ENCODE measurements at regions not wholly inside any gene's neighbourhood (a gene's known extent, or its start where the extent isn't known, plus 50 kb on each side); places are given as distances from the start of the nearest gene placed in this dataset.
A peak's percentile ranks its signal among the peaks of the same experiment; 100 is the strongest.

GRCh38 chr5:135157421-135158313, 123.6 kb upstream of the PITX1 start:
- Histone ChIP-seq H4K20me1 (ENCODE audit: control insufficient read depth, extremely low read depth, insufficient read depth, low read length) (no peaks in the 10 kb centered on the region), H3K27ac (ENCODE audit: control insufficient read depth, insufficient read depth, low read length) (no peak overlapping the region), H3K4me1 (ENCODE audit: control insufficient read depth, extremely low read depth, insufficient read depth, low read length) (peaks cover 16% of the 10 kb centered on the region), H3K4me2 (ENCODE audit: control insufficient read depth, extremely low read depth, insufficient read depth, low read depth, low read length) (no peak overlapping the region), H3K9ac (ENCODE audit: control insufficient read depth, extremely low read depth, insufficient read depth, low read length) (no peak overlapping the region), H3K27me3 (ENCODE audit: control insufficient read depth, extremely low read depth, insufficient read depth, low read length) (peaks cover 10% of the 10 kb centered on the region), H3K4me3 (ENCODE audit: control insufficient read depth in 2 of 3, extremely low read depth in 1 of 3, insufficient read depth in 2 of 3, low read depth in 1 of 3, low read length in 3 of 3) (no peak overlapping the region), H3K9me1 (ENCODE audit: control insufficient read depth, extremely low read depth, insufficient read depth, low read length) (no peaks in the 10 kb centered on the region), H2AFZ (ENCODE audit: control insufficient read depth, low read length) (no peak overlapping the region), H3K79me2 (ENCODE audit: control insufficient read depth, insufficient read depth, low read length) (no peaks in the 10 kb centered on the region), H3K36me3 (ENCODE audit: control insufficient read depth in 2 of 2, extremely low read depth in 1 of 2, insufficient read depth in 2 of 2, low read length in 2 of 2) (no peaks in the 10 kb centered on the region), H3K9me3 (ENCODE audit: control insufficient read depth, low read depth, low read length) (no peaks in the 10 kb centered on the region)
- no peak for FAIRE-seq
- dilution Hi-C loops (cut with MboI; ENCODE audit: extremely low pct_ligation_motif_present, low sequenced_read_pairs), result no loop called here
- DNase-seq (ENCODE audit: low read depth, low spot score), result no peak
- TF ChIP-seq EZH2 (IDR thresholded peaks at IDR 0.05; ENCODE audit: low read length), result no peak
- no peak for TF ChIP-seq CTCF (optimal IDR thresholded peaks at IDR 0.05 in 1 of 3, IDR thresholded peaks at IDR 0.05 in 1 of 3, conservative IDR thresholded peaks at IDR 0.05 in 1 of 3; ENCODE audit: extremely low read depth in 1 of 3, insufficient read depth in 2 of 3, low read length in 3 of 3)

- TF ChIP-seq CTCF (optimal IDR thresholded peaks at IDR 0.05 in 1 of 3, IDR thresholded peaks at IDR 0.05 in 1 of 3, conservative IDR thresholded peaks at IDR 0.05 in 1 of 3; ENCODE audit: extremely low read depth in 1 of 3, insufficient read depth in 2 of 3, low read length in 3 of 3), result no peak
- TF ChIP-seq EZH2 (IDR thresholded peaks at IDR 0.05; ENCODE audit: low read length), result no peak
- peak overlapping the region; percentile 3 for H3K27ac ChIP-seq (ENCODE audit: control insufficient read depth, insufficient read depth, low read length)
- H3K4me1 ChIP-seq (ENCODE audit: control insufficient read depth, extremely low read depth, insufficient read depth, low read length), result peaks cover 16% of the 10 kb centered on the region
- DNase-seq (ENCODE audit: low read depth, low spot score), result no peak
- H4K20me1 ChIP-seq (ENCODE audit: control insufficient read depth, extremely low read depth, insufficient read depth, low read length), result no peaks in the 10 kb centered on the region
- no peak overlapping the region for H3K9ac ChIP-seq (ENCODE audit: control insufficient read depth, extremely low read depth, insufficient read depth, low read length)
- no peak overlapping the region for H3K4me3 ChIP-seq (ENCODE audit: control insufficient read depth in 2 of 3, extremely low read depth in 1 of 3, insufficient read depth in 2 of 3, low read depth in 1 of 3, low read length in 3 of 3)
- peaks cover 3% of the 10 kb centered on the region for H3K27me3 ChIP-seq (ENCODE audit: control insufficient read depth, extremely low read depth, insufficient read depth, low read length)
- H2AFZ ChIP-seq (ENCODE audit: control insufficient read depth, low read length), result no peak overlapping the region
- no peaks in the 10 kb centered on the region for H3K9me1 ChIP-seq (ENCODE audit: control insufficient read depth, extremely low read depth, insufficient read depth, low read length)
- no peaks in the 10 kb centered on the region for H3K79me2 ChIP-seq (ENCODE audit: control insufficient read depth, insufficient read depth, low read length)
- no peak overlapping the region for H3K4me2 ChIP-seq (ENCODE audit: control insufficient read depth, extremely low read depth, insufficient read depth, low read depth, low read length)
- H3K9me3 ChIP-seq (ENCODE audit: control insufficient read depth, low read depth, low read length), result no peaks in the 10 kb centered on the region
- no peaks in the 10 kb centered on the region for H3K36me3 ChIP-seq (ENCODE audit: control insufficient read depth in 2 of 2, extremely low read depth in 1 of 2, insufficient read depth in 2 of 2, low read length in 2 of 2)
- FAIRE-seq, result peak; percentile 46
- dilution Hi-C loops (cut with MboI; ENCODE audit: extremely low pct_ligation_motif_present, low sequenced_read_pairs), result no loop called here
Measured at GRCh38 chr5:135156715-135157404, 122.8 kb upstream of the PITX1 start.
